ENCODE measurements at regions not wholly inside any gene's neighbourhood (a gene's known extent, or its start where the extent isn't known, plus 50 kb on each side); places are given as distances from the start of the nearest gene placed in this dataset.

GRCh38 chr6:164749221-164750064 is 560.0 kb downstream of the C6orf118 start:
- no peak for TF ChIP-seq CTCF (IDR thresholded peaks at IDR 0.05; ENCODE audit: insufficient read depth, low read depth, low read length)
- TF ChIP-seq EZH2 (IDR thresholded peaks at IDR 0.05; ENCODE audit: insufficient read depth, low read length), result no peak
